Esophagus muscularis mucosa (tissue), 3 donors: ENCODE measurements at regions not wholly inside any gene's neighbourhood (a gene's known extent, or its start where the extent isn't known, plus 50 kb on each side); places are given as distances from the start of the nearest gene placed in this dataset.

ENCODE experiments used
- POLR2A ChIP-seq: fragments of 450-650 bp; IDR thresholded peaks from one replicate; pipeline ENCODE4 v1.6.1; 2017; ENCODE audit warnings: antibody characterized with exemption, moderate library complexity, mild to moderate bottlenecking, low read depth
- POLR2AphosphoS5 ChIP-seq, 2 donors: sonication (generic); formaldehyde crosslinking; IDR thresholded peaks; one replicate each; pipeline ENCODE4 v1.6.1; 2017; ENCODE audit warnings: antibody characterized with exemption in 2 of 2
- TF ChIP-seq, protein P1 (sequence below), 3 experiments: fragments of 200-600 bp in 2 of 3; fragments of 450-650 bp in 1 of 3; sonication (generic) in 2 of 3; IDR thresholded peaks; one replicate each; pipeline ENCODE4 v1.5.1; 2017 to 2019; ENCODE audit warnings: antibody characterized with exemption in 3 of 3, mild to moderate bottlenecking in 2 of 3, moderate library complexity in 1 of 3

DNA sequence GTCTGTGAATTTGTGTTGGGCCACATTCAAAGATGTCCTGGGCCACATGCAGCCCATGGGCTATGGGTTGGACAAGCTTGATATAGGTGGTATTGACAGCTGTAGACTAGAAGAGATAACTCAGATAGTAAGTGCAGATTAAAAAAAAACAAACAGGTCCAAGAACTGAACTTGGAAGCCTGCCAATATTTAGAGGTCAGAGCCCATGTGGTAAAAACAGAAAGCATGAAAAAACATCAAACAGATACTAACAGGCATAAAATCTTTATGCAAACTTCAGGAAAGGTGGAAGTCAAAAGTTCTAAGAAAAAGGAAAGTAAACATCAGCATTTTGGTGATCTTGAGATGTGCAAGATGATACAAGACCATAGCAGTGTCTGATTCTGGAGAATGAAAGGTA lies 155.1 kb upstream of the NR4A3 start:
- TF ChIP-seq, protein P1, sequence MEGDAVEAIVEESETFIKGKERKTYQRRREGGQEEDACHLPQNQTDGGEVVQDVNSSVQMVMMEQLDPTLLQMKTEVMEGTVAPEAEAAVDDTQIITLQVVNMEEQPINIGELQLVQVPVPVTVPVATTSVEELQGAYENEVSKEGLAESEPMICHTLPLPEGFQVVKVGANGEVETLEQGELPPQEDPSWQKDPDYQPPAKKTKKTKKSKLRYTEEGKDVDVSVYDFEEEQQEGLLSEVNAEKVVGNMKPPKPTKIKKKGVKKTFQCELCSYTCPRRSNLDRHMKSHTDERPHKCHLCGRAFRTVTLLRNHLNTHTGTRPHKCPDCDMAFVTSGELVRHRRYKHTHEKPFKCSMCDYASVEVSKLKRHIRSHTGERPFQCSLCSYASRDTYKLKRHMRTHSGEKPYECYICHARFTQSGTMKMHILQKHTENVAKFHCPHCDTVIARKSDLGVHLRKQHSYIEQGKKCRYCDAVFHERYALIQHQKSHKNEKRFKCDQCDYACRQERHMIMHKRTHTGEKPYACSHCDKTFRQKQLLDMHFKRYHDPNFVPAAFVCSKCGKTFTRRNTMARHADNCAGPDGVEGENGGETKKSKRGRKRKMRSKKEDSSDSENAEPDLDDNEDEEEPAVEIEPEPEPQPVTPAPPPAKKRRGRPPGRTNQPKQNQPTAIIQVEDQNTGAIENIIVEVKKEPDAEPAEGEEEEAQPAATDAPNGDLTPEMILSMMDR (IDR thresholded peaks at IDR 0.05): no peak
- TF ChIP-seq POLR2A: no peak
- no peak for TF ChIP-seq POLR2AphosphoS5 (IDR thresholded peaks at IDR 0.05)
